ENCODE measurements at regions not wholly inside any gene's neighbourhood (a gene's known extent, or its start where the extent isn't known, plus 50 kb on each side); places are given as distances from the start of the nearest gene placed in this dataset.

GRCh38 chr2:21668078-21668710 is 544.4 kb downstream of the TDRD15 start:
- ATAC-seq = no peak
- H3K27ac ChIP-seq = no peak overlapping the region

DNA sequence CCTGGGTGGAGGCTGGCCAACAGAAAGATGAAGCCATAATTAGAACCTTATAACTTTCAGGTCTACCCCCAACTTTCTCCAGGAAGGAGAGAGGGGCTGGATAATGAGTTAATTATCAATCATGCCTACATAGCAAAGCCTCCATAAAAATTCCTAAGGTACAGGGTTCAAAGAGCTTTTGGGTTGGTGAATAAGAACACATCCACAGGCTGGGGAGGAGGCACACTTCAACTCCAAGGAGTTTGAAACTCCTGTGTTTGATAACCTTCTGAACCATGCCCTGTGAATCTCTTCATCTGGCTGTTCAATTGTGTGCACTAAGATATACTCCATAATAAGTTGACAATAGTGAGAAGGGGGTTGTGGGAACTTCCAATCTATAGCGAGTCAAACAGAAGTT is 552.3 kb downstream of the TDRD15 start:
- Histone ChIP-seq H3K36me3 (no peaks in the 10 kb centered on the region), H3K9me3 (no peaks in the 10 kb centered on the region), H3K27me3 (no peaks in the 10 kb centered on the region), H3K27ac (no peak overlapping the region), H3K4me1 (no peaks in the 10 kb centered on the region), H3K4me3 (no peak overlapping the region)
- no peak for DNase-seq
- ATAC-seq = no peak
- intact Hi-C loops (cut with DNase I; ENCODE audit: low total_unique reads) (no loop called here), in situ Hi-C loops (cut with MboI; ENCODE audit: low sequenced_read_pairs in 4 of 4) (no loop called here)
- TF ChIP-seq POLR2A (IDR thresholded peaks at IDR 0.05) (no peak), CTCF (IDR thresholded peaks at IDR 0.05 in 4 of 5, conservative IDR thresholded peaks at IDR 0.05 in 1 of 5) (no peak)

More at GRCh38 chr2:21668078-21668710, 544.4 kb downstream of the TDRD15 start:
- Histone ChIP-seq H3K27me3 (no peaks in the 10 kb centered on the region), H3K4me3 (no peak overlapping the region), H3K9me3 (no peaks in the 10 kb centered on the region), H3K36me3 (no peaks in the 10 kb centered on the region), H3K4me1 (no peaks in the 10 kb centered on the region)
- in situ Hi-C loops (cut with MboI; ENCODE audit: low sequenced_read_pairs in 4 of 4) = no loop called here
- TF ChIP-seq POLR2A (IDR thresholded peaks at IDR 0.05) = no peak
- no peak for TF ChIP-seq CTCF (IDR thresholded peaks at IDR 0.05 in 4 of 5, conservative IDR thresholded peaks at IDR 0.05 in 1 of 5)
- DNase-seq = no peak
- intact Hi-C loops (cut with DNase I; ENCODE audit: low total_unique reads) = no loop called here

DNA sequence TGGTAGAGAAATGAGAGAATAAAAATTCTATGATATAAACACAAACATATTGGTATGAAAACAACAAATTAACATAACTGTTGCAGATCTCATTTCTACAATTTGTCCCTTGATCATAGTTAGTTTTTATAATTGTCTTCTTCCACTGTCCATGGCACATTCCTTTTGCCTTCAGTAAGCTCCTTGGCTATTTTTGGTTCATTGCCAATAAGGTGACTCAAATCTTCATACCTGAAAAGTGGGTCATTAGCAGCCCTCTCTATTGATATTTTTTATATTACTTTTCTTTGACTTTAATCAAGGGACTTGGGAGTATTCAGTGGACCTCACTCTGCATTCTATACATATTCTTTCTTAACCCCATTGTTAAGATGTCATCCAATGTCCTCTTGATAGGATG is 552.9 kb downstream of the TDRD15 start:
- ATAC-seq = no peak
- Histone ChIP-seq H3K4me3 (no peak overlapping the region), H3K27ac (no peak overlapping the region), H3K36me3 (no peaks in the 10 kb centered on the region), H3K9me3 (no peaks in the 10 kb centered on the region), H3K4me1 (no peaks in the 10 kb centered on the region), H3K27me3 (no peaks in the 10 kb centered on the region)
- DNase-seq = no peak
- TF ChIP-seq CTCF (IDR thresholded peaks at IDR 0.05 in 4 of 5, conservative IDR thresholded peaks at IDR 0.05 in 1 of 5) = no peak
- TF ChIP-seq POLR2A (IDR thresholded peaks at IDR 0.05) = no peak
- intact Hi-C loops (cut with DNase I; ENCODE audit: low total_unique reads) = no loop called here
- in situ Hi-C loops (cut with MboI; ENCODE audit: low sequenced_read_pairs in 4 of 4) = no loop called here

- Histone ChIP-seq H3K4me3 (no peak overlapping the region), H3K27ac (no peak overlapping the region), H3K4me1 (no peaks in the 10 kb centered on the region), H3K36me3 (no peaks in the 10 kb centered on the region), H3K27me3 (no peaks in the 10 kb centered on the region), H3K9me3 (no peaks in the 10 kb centered on the region)
- TF ChIP-seq POLR2A (IDR thresholded peaks at IDR 0.05) (no peak), CTCF (IDR thresholded peaks at IDR 0.05 in 4 of 5, conservative IDR thresholded peaks at IDR 0.05 in 1 of 5) (no peak)
- intact Hi-C loops (cut with DNase I; ENCODE audit: low total_unique reads) = no loop called here
- in situ Hi-C loops (cut with MboI; ENCODE audit: low sequenced_read_pairs in 4 of 4) = no loop called here
- ATAC-seq (no peak), DNase-seq (no peak)
These were observed 560.1 kb downstream of the TDRD15 start for GRCh38 chr2:21683838-21684237.

GRCh38 chr2:21687589-21687988 is 563.8 kb downstream of the TDRD15 start:
- intact Hi-C loops (cut with DNase I; ENCODE audit: low total_unique reads) = no loop called here
- no peak for DNase-seq
- in situ Hi-C loops (cut with MboI; ENCODE audit: low sequenced_read_pairs in 4 of 4) = no loop called here
- ATAC-seq = no peak
- Histone ChIP-seq H3K27ac (no peak overlapping the region), H3K27me3 (no peaks in the 10 kb centered on the region), H3K9me3 (no peaks in the 10 kb centered on the region), H3K36me3 (no peaks in the 10 kb centered on the region), H3K4me3 (no peak overlapping the region), H3K4me1 (no peaks in the 10 kb centered on the region)
- no peak for TF ChIP-seq CTCF (IDR thresholded peaks at IDR 0.05 in 4 of 5, conservative IDR thresholded peaks at IDR 0.05 in 1 of 5)
- TF ChIP-seq POLR2A (IDR thresholded peaks at IDR 0.05) = no peak

Measured in gastrocnemius medialis (tissue), 4 donors.